ENCODE measurements at regions not wholly inside any gene's neighbourhood (a gene's known extent, or its start where the extent isn't known, plus 50 kb on each side); places are given as distances from the start of the nearest gene placed in this dataset.

- H3K27me3 Mint-ChIP-seq (ENCODE audit: insufficient read depth), result peaks cover 9% of the 10 kb centered on the region
- no peaks in the 10 kb centered on the region for H3K9me3 Mint-ChIP-seq
- H3K4me3 Mint-ChIP-seq, result peak overlapping the region; percentile 77
- H3K4me1 Mint-ChIP-seq (ENCODE audit: low read depth), result peaks cover 14% of the 10 kb centered on the region
- no peak for DNase-seq
- TF ChIP-seq CTCF (IDR thresholded peaks at IDR 0.05), result no peak
- no peak overlapping the region for H3K27ac Mint-ChIP-seq
- H3K36me3 Mint-ChIP-seq (ENCODE audit: low read depth), result no peaks in the 10 kb centered on the region
Measured at GRCh38 chr14:63800083-63800482, 52.7 kb upstream of the SYNE2 start.

- TF ChIP-seq CTCF (IDR thresholded peaks at IDR 0.05), result no peak
- Mint-ChIP-seq H3K4me1 (ENCODE audit: low read depth) (peaks cover 14% of the 10 kb centered on the region), H3K9me3 (no peaks in the 10 kb centered on the region), H3K27me3 (ENCODE audit: insufficient read depth) (peaks cover 9% of the 10 kb centered on the region), H3K4me3 (no peak overlapping the region; the same call in 1 of the 2 replicates), H3K36me3 (ENCODE audit: low read depth) (no peaks in the 10 kb centered on the region), H3K27ac (no peak overlapping the region)
- DNase-seq, result no peak
Measured at GRCh38 chr14:63800651-63801375, 52.0 kb upstream of the SYNE2 start.

All from HFFc6 (cell line).